PC-3 (cell line): ENCODE measurements at regions not wholly inside any gene's neighbourhood (a gene's known extent, or its start where the extent isn't known, plus 50 kb on each side); places are given as distances from the start of the nearest gene placed in this dataset.
"Not testable (repeated sequence)": the region's sequence is repeated elsewhere in the genome, so short reads cannot be mapped to it uniquely, and the experiment has no call there.

Experiments
- ATAC-seq: fragments of 200-7000 bp; cut with Tn5 transposase; 2 replicates; pipeline ENCODE4 v1.9.1; 2020; ENCODE audit warnings: mild to moderate bottlenecking, moderate library complexity
- BruUV-seq: library from RNA; stranded (reverse); fragments of 400-500 nt; replicated peaks from 2 replicates; lab custom pipeline; 2021; lab: Mats Ljungman, UMichigan
- CTCF ChIA-PET: fragments of 300-600 bp; sonication (Branson Sonifier 250); formaldehyde crosslinking; loops from one replicate; lab custom pipeline; 2022; ENCODE audit warnings: antibody characterized with exemption; lab: Charles Lee
- POLR2A ChIA-PET: fragments of 300-600 bp; sonication (Branson Sonifier 250); formaldehyde crosslinking; loops from one replicate; lab custom pipeline; 2022; ENCODE audit warnings: antibody characterized with exemption; ENCODE audit not compliant: unreplicated experiment; lab: Charles Lee
- DNase-seq: peaks from one replicate; pipeline ENCODE4 v3.0.0-alpha.2; 2015
- H2AFZ ChIP-seq: fragments of 300-600 bp; sonication (generic); 2 replicates; pipeline ENCODE4 v1.6.0; 2016; ENCODE audit warnings: antibody characterized with exemption, low read length
- H3F3A ChIP-seq: fragments of 300-600 bp; sonication (generic); one replicate; pipeline ENCODE4 v1.6.0; 2017; ENCODE audit warnings: antibody characterized with exemption, low read length, control low read depth, mild to moderate bottlenecking; ENCODE audit not compliant: unreplicated experiment
- H3K27ac ChIP-seq: fragments of 300-600 bp; sonication (generic); 2 replicates; pipeline ENCODE4 v1.5.1; 2016; ENCODE audit warnings: mild to moderate bottlenecking, low read length
- H3K27me3 ChIP-seq: fragments of 300-600 bp; sonication (generic); 2 replicates; pipeline ENCODE4 v1.6.1; 2016; ENCODE audit warnings: low read length, mixed read lengths
- H3K36me3 ChIP-seq: fragments of 300-600 bp; sonication (generic); 2 replicates; pipeline ENCODE4 v1.6.1; 2016; ENCODE audit warnings: low read depth, mixed run types, low read length, mixed read lengths
- H3K4me1 ChIP-seq: fragments of 300-600 bp; sonication (generic); 2 replicates; pipeline ENCODE4 v1.5.1; 2016; ENCODE audit warnings: low read length; ENCODE audit not compliant: insufficient read depth
- H3K4me2 ChIP-seq: fragments of 300-600 bp; sonication (generic); 2 replicates; pipeline ENCODE4 v1.6.0; 2016; ENCODE audit warnings: low read length
- H3K4me3 ChIP-seq: fragments of 300-600 bp; sonication (generic); 2 replicates; pipeline ENCODE4 v1.5.1; 2016; ENCODE audit warnings: mild to moderate bottlenecking, low read length, mixed read lengths
- H3K79me2 ChIP-seq: fragments of 300-600 bp; sonication (generic); 2 replicates; pipeline ENCODE4 v1.6.1; 2017; ENCODE audit warnings: low read length, mixed read lengths
- H3K9ac ChIP-seq: fragments of 300-600 bp; sonication (generic); 2 replicates; pipeline ENCODE4 v1.6.0; 2016; ENCODE audit warnings: mild to moderate bottlenecking, low read length
- H3K9me2 ChIP-seq: fragments of 300-600 bp; sonication (generic); replicated peaks from 2 replicates; pipeline ENCODE4 v1.6.1; 2016; ENCODE audit warnings: mixed run types, low read length, mixed read lengths
- H3K9me3 ChIP-seq: fragments of 300-600 bp; sonication (generic); 2 replicates; pipeline ENCODE4 v1.6.1; 2016; ENCODE audit warnings: low read length, mixed read lengths
- H4K20me1 ChIP-seq: fragments of 300-600 bp; sonication (generic); 2 replicates; pipeline ENCODE4 v1.6.1; 2016; ENCODE audit warnings: low read length, mixed read lengths
- intact Hi-C: fragments of 100-400 bp; cut with micrococcal nuclease; formaldehyde crosslinking; loops from 2 replicates; pipeline ENCODE4 v1.9.0; 2023

DNA sequence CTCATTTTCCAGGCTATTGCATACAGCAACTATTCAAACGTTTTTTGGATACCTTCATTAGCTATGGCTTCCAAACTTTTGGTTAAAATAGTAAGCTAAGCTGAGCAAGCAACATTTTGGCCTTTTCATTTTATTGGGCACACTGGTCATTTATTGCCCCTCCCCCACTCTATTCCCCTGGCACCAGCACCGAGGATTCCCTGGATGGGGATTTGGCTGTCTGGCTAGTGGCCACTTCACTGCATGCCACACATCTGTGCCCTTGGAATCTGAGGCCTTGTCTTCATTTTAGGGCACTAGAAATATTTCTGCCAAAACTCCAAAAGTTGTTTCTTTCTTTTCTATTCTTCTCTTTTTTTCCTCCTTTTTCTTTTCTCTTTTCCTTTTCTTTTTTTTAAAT is 980.7 kb downstream of the LTN1 start:
- intact Hi-C loops, H3K27ac ChIP-seq, H3K4me1 ChIP-seq, H3K4me2 ChIP-seq, H3K9ac ChIP-seq, POLR2A ChIA-PET, ATAC-seq, H2AFZ ChIP-seq, H3K4me3 ChIP-seq, H3K27me3 ChIP-seq, H3K9me2 ChIP-seq, DNase-seq, H3K36me3 ChIP-seq, H4K20me1 ChIP-seq, BruUV-seq, H3F3A ChIP-seq, CTCF ChIA-PET, H3K9me3 ChIP-seq, H3K79me2 ChIP-seq: not testable (repeated sequence)

DNA sequence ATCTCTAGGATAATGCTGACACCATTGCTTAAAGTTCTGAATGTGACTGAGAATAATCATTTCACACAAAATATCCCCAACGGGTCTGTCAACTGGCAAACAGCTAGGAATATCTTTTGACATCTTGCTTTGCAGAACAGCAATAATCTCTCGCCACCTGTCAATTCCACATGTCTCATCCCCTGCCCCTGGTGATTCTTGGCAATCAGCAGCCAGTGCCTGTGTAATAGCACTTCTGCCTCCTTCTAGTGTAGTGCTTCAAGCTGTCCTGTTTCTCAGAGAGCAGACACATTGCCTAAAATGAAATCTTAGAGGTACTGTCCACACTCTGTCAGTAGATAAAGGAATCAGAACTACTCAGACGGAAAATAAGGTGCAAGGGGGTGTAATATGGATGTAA is 984.4 kb downstream of the LTN1 start:
- H3K4me3 ChIP-seq, H3K9ac ChIP-seq, intact Hi-C loops, H3K27me3 ChIP-seq, POLR2A ChIA-PET, H3K9me3 ChIP-seq, H3K36me3 ChIP-seq, H3K79me2 ChIP-seq, H4K20me1 ChIP-seq, H3K27ac ChIP-seq, H3K4me1 ChIP-seq, H3F3A ChIP-seq, DNase-seq, H3K9me2 ChIP-seq, ATAC-seq, H3K4me2 ChIP-seq, BruUV-seq, CTCF ChIA-PET, H2AFZ ChIP-seq: not testable (repeated sequence)

DNA sequence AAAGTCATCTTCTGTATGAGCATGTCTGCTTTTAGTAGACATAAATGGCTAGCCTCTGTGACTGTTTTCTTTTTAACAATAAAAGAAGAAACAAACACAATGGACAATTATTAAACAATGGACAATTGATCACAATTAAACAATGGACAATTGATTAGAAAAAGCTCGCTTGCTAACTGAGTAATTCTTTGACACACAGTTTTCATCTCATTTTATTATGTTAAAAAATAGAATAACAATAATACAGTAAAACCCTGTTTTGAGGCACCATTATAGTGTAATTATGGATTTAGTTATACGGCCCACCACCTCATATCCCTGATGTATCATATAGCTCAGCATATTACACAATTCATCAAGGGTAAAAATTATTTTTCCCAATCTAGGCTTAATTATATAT is 989.0 kb downstream of the LTN1 start:
- H3K27me3 ChIP-seq, CTCF ChIA-PET, H3F3A ChIP-seq, ATAC-seq, H3K4me2 ChIP-seq, H3K9me3 ChIP-seq, H2AFZ ChIP-seq, intact Hi-C loops, H3K4me1 ChIP-seq, H3K9me2 ChIP-seq, H4K20me1 ChIP-seq, H3K9ac ChIP-seq, H3K27ac ChIP-seq, H3K36me3 ChIP-seq, H3K79me2 ChIP-seq, BruUV-seq, H3K4me3 ChIP-seq, POLR2A ChIA-PET, DNase-seq: not testable (repeated sequence)

DNA sequence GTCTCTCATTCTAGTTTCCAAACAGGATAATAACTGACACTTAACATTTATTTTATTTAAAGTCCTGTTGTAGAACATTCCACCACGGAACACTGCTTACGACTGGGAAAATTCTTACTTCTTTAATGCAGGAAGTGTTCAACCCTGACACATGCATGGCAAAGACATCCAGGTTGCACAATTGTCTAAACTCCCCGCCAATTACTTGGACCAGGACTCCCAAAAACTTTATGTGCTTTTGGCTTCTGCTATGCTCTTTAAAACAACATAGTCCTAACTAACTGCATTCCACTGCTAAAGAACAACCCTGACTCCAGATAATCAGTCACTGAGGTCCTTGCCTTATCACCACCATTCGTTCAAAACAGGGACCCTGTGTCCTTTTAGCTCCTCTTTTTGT is 995.8 kb downstream of the LTN1 start:
- H3K9ac ChIP-seq, H3K27ac ChIP-seq, DNase-seq, H3K36me3 ChIP-seq, H4K20me1 ChIP-seq, ATAC-seq, POLR2A ChIA-PET, H3K9me3 ChIP-seq, intact Hi-C loops, H2AFZ ChIP-seq, H3K9me2 ChIP-seq, H3K4me3 ChIP-seq, BruUV-seq, H3K4me2 ChIP-seq, H3F3A ChIP-seq, H3K79me2 ChIP-seq, H3K4me1 ChIP-seq, H3K27me3 ChIP-seq, CTCF ChIA-PET: not testable (repeated sequence)

DNA sequence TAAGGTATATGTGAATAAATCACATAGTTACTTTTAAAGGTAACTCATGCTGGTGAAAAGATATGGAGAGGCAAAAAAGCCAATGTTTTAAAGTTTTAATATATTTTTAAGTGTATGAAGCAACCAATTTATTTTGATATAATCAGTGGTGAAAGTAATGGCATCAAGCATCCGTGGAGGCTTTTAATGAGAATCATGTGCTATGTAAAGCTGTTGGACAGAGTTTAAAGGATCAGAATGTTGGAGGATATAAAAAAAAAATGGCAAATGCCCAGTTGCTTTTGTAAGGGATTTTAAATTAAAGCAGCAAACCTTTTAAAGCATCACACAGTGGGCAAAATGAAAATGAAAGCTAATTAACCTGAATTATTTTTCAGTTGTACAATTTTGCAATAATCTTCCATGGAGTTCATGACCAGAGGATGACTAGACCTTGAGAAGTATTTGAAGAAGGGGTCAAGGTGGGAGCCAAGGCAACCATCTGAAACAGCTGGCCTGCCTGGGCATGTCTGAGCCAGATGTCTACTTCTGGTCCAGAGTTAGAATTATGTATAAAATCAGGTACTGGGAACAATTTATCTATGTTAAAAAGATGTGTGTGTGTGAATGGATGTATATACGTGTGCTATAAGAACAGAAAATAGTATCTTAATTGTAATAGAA is 1007.9 kb downstream of the LTN1 start:
- H3K27ac ChIP-seq, POLR2A ChIA-PET, H3K36me3 ChIP-seq, H3K4me1 ChIP-seq, H3K79me2 ChIP-seq, H3K4me2 ChIP-seq, H3K4me3 ChIP-seq, H3K9ac ChIP-seq, H3K9me3 ChIP-seq, H4K20me1 ChIP-seq, H3F3A ChIP-seq, ATAC-seq, BruUV-seq, DNase-seq, H3K9me2 ChIP-seq, H2AFZ ChIP-seq, H3K27me3 ChIP-seq, CTCF ChIA-PET, intact Hi-C loops: not testable (repeated sequence)

DNA sequence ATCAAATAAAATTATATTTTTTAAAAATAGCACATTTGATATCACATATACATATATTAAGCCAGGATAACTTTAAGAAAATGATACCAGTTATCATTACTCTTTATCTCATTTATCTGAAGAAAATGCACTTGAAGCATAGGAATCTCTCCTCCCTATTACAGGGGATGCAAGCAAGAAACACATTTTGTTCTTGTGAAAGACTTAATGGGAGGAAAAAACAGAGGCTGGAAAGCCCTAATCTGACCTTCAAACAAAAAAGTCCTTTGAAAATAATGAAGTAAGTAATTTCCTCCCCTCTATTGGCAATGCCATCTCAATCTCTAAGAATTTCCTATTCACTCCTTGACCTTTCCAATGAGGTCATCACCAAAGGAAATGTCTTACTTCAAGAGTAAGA is 1012.6 kb upstream of the ADAMTS5 start:
- H3K27me3 ChIP-seq, DNase-seq, H3K4me3 ChIP-seq, H3K9ac ChIP-seq, H3K27ac ChIP-seq, H3K4me1 ChIP-seq, H4K20me1 ChIP-seq, H3K4me2 ChIP-seq, CTCF ChIA-PET, H2AFZ ChIP-seq, H3K9me3 ChIP-seq, H3K79me2 ChIP-seq, intact Hi-C loops, H3K36me3 ChIP-seq, POLR2A ChIA-PET, BruUV-seq, H3F3A ChIP-seq, H3K9me2 ChIP-seq, ATAC-seq: not testable (repeated sequence)
